ENCODE measurements at regions not wholly inside any gene's neighbourhood (a gene's known extent, or its start where the extent isn't known, plus 50 kb on each side); places are given as distances from the start of the nearest gene placed in this dataset.

DNA sequence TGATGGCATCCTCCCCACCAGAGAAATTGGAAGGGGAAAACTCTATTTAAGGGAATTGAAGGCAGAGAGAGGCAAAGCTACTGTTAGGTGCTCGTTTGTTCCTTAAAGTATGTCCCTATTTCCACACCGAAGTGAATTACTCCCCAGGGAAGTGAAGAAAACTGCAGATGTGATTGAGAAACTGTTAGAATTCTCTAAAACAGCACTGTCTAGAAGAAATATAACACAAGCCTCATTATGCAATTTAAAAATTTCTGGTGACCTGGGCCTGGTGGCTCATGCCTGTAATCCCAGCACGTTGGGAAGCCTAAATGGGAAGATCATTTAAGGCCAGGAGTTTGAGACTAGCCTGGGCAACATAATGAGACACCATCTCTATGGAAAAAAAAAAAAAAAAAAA lies 305.0 kb downstream of the SHQ1 start:
- no peaks in the 10 kb centered on the region for H3K23me2 ChIP-seq (ENCODE audit: low read depth, low read length)
- H2BK5ac ChIP-seq (ENCODE audit: low read depth, low read length): no peak overlapping the region
- H3K27ac ChIP-seq (ENCODE audit: low read depth, low read length): no peak overlapping the region
- no peak overlapping the region for H3K56ac ChIP-seq (replicated peaks; ENCODE audit: insufficient read length, low read depth, low read length)
- H2BK12ac ChIP-seq (ENCODE audit: low read depth, low read length): no peak overlapping the region
- H3K27me3 ChIP-seq (replicated peaks in 1 of 4; ENCODE audit: control insufficient read depth in 3 of 4, extremely low read depth in 1 of 4, insufficient read depth in 3 of 4, low read length in 3 of 4): no peaks in the 10 kb centered on the region
- 88% methylated on average over 3 of the region's 3 CpGs; no CpG with 5 or more reads in 1 of the 2 experiments for WGBS, 2 experiments (ENCODE audit: extremely low coverage in 1 of 2, insufficient coverage in 1 of 2, insufficient read length in 1 of 2, insufficient replicate concordance in 2 of 2, low coverage in 1 of 2, low lambda C conversion rate in 2 of 2, missing lambda C conversion rate in 1 of 2)
- no peak overlapping the region for H3K4ac ChIP-seq (replicated peaks; ENCODE audit: insufficient read length, low read depth, low read length)
- no peak overlapping the region for H2AK5ac ChIP-seq (ENCODE audit: low read depth, low read length)
- H3K79me2 ChIP-seq (ENCODE audit: control insufficient read depth in 1 of 2, insufficient read depth in 2 of 2, low read length in 2 of 2): no peaks in the 10 kb centered on the region
- no peak for DNase-seq (ENCODE audit: low read depth in 1 of 2, low spot score in 2 of 2)
- H4K91ac ChIP-seq (replicated peaks; ENCODE audit: insufficient read length, low read length): no peak overlapping the region
- no peak overlapping the region for H2BK20ac ChIP-seq (ENCODE audit: low read length)
- no peaks in the 10 kb centered on the region for H3K79me1 ChIP-seq (ENCODE audit: low read depth, low read length)
- no peak overlapping the region for H3K9ac ChIP-seq (replicated peaks in 1 of 4; ENCODE audit: extremely low read depth in 1 of 4, low read depth in 3 of 4, low read length in 3 of 4)
- H3K14ac ChIP-seq (ENCODE audit: insufficient read length): no peak overlapping the region
- H3K18ac ChIP-seq (ENCODE audit: extremely low read depth, low read length): no peak overlapping the region
- peaks cover 0 to 3% (median 0%) of the 10 kb centered on the region in 4 experiments; a peak in 1 of 7 replicates for H3K4me1 ChIP-seq (replicated peaks in 1 of 4; ENCODE audit: control insufficient read depth in 3 of 4, insufficient read depth in 4 of 4, low read length in 3 of 4)
- TF ChIP-seq TBP (IDR thresholded peaks at IDR 0.05; ENCODE audit: low read depth, low read length): no peak
- TF ChIP-seq CHD2 (IDR thresholded peaks at IDR 0.05; ENCODE audit: low read length): no peak
- TF ChIP-seq POU5F1 (IDR thresholded peaks at IDR 0.05; ENCODE audit: low read depth, low read length): no peak
- no peak for TF ChIP-seq SAP30 (IDR thresholded peaks at IDR 0.05; ENCODE audit: insufficient read depth, insufficient replicate concordance, low read length)
- no peak for TF ChIP-seq CREB1 (IDR thresholded peaks at IDR 0.05)
- no peak for TF ChIP-seq CTBP2 (IDR thresholded peaks at IDR 0.05; ENCODE audit: borderline replicate concordance, insufficient read depth, insufficient read length, low read length)
- TF ChIP-seq YY1 (IDR thresholded peaks at IDR 0.05; ENCODE audit: low read depth, low read length): no peak
- no peak for TF ChIP-seq BCL11A (IDR thresholded peaks at IDR 0.05; ENCODE audit: low read depth in 2 of 2, low read length in 2 of 2)
- H3K9me3 ChIP-seq (ENCODE audit: insufficient read depth in 2 of 2, low read depth in 1 of 2, low read length in 1 of 2): peaks cover 0 to 3% of the 10 kb centered on the region in 2 experiments; a peak in 1 of 4 replicates
- no peak overlapping the region for H2BK120ac ChIP-seq (replicated peaks; ENCODE audit: low read depth, low read length)
- no peak overlapping the region for H4K5ac ChIP-seq (ENCODE audit: insufficient read length, low read depth, low read length)
- H3K36me3 ChIP-seq (ENCODE audit: control insufficient read depth in 2 of 4, insufficient read depth in 4 of 4, low read length in 3 of 4): no peaks in the 10 kb centered on the region
- H4K8ac ChIP-seq (ENCODE audit: extremely low read depth, insufficient read depth, low read length): no peak overlapping the region
- FAIRE-seq: no peak
- no peak overlapping the region for H2BK15ac ChIP-seq (ENCODE audit: low read length)
- H2AFZ ChIP-seq (ENCODE audit: low read length): no peak overlapping the region
- H3K4me3 ChIP-seq (ENCODE audit: extremely low read depth in 1 of 4, insufficient read depth in 2 of 4, low read depth in 3 of 4, low read length in 4 of 4): no peak overlapping the region
- no peak overlapping the region for H3K23ac ChIP-seq (ENCODE audit: insufficient read length)
- ChIA-PET POLR2A (ENCODE audit: partially characterized antibody) (no interaction called here), CTCF (ENCODE audit: partially characterized antibody) (interaction anchor here (1.6 kb wide), 1 partner anchor 122 kb away, joined by 4 read pairs; no protein-coding TSS in a partner anchor)
- H3K4me2 ChIP-seq (ENCODE audit: insufficient read depth in 1 of 2, low read depth in 2 of 2, low read length in 2 of 2): no peak overlapping the region
- H4K20me1 ChIP-seq (replicated peaks in 1 of 2; ENCODE audit: control insufficient read depth in 1 of 2, insufficient read depth in 2 of 2, low read length in 2 of 2): no peaks in the 10 kb centered on the region

All from H1 (cell line).